AG09319 (cell line): ENCODE measurements at regions not wholly inside any gene's neighbourhood (a gene's known extent, or its start where the extent isn't known, plus 50 kb on each side); places are given as distances from the start of the nearest gene placed in this dataset.
"Not testable (repeated sequence)": the region's sequence is repeated elsewhere in the genome, so short reads cannot be mapped to it uniquely, and the experiment has no call there.

Experiments used
- DNase-seq: peaks from one replicate; pipeline ENCODE4 v3.0.0-alpha.2; 2010; ENCODE audit warnings: low read depth; ENCODE audit errors: extremely low read depth
- CTCF ChIP-seq: IDR thresholded peaks from 2 replicates; pipeline ENCODE4 v1.5.1; 2011; ENCODE audit warnings: low read depth, mild to moderate bottlenecking, inconsistent platforms, low read length, moderate library complexity

- no peak for DNase-seq
- no peak for TF ChIP-seq CTCF
Measured at GRCh38 chr3:127041933-127042332, 59.0 kb downstream of the PLXNA1 start.

- no peak for TF ChIP-seq CTCF
- DNase-seq: no peak
Measured at GRCh38 chr3:127042634-127043033, 59.7 kb downstream of the PLXNA1 start.

GRCh38 chr3:127043041-127043641 is 60.2 kb downstream of the PLXNA1 start:
- no peak for DNase-seq
- TF ChIP-seq CTCF: no peak

GRCh38 chr3:127043731-127044510 is 61.0 kb downstream of the PLXNA1 start:
- TF ChIP-seq CTCF: no peak
- DNase-seq: no peak

GRCh38 chr3:127044996-127045395 is 62.1 kb downstream of the PLXNA1 start:
- no peak for TF ChIP-seq CTCF
- DNase-seq: no peak

- no peak for DNase-seq
- TF ChIP-seq CTCF: no peak
Measured at GRCh38 chr3:127045435-127046045, 62.6 kb downstream of the PLXNA1 start.

GRCh38 chr3:127046690-127047089 is 63.8 kb downstream of the PLXNA1 start:
- not testable (repeated sequence) for DNase-seq
